Common myeloid progenitor, CD34-positive (primary cell): ENCODE measurements at regions not wholly inside any gene's neighbourhood (a gene's known extent, or its start where the extent isn't known, plus 50 kb on each side); places are given as distances from the start of the nearest gene placed in this dataset.
A peak's percentile ranks its signal among the peaks of the same experiment; 100 is the strongest.

Experiments
- CTCF ChIA-PET: fragments of 350-600 bp; sonication (Branson Sonifier 250); formaldehyde crosslinking; loops from one replicate; lab custom pipeline; 2021; ENCODE audit warnings: antibody characterized with exemption; lab: Charles Lee
- POLR2A ChIA-PET: fragments of 350-600 bp; sonication (Branson Sonifier 250); formaldehyde crosslinking; loops from one replicate; lab custom pipeline; 2021; ENCODE audit warnings: antibody characterized with exemption; lab: Charles Lee
- DNase-seq, 3 donors: peaks; one replicate each; pipeline versions ENCODE4 v3.0.0 to v3.0.0-alpha.2; 2013
- H3K27ac ChIP-seq, 2 experiments: 1 replicate in 1 of 2; 2 replicates in 1 of 2; pipeline ENCODE4 v1.7.0; 2013; ENCODE audit warnings: inconsistent platforms in 2 of 2, low read length in 2 of 2, mild to moderate bottlenecking in 2 of 2, low read depth in 1 of 2, moderate library complexity in 1 of 2; ENCODE audit not compliant: severe bottlenecking in 2 of 2, insufficient read depth in 1 of 2, poor library complexity in 1 of 2
- H3K27me3 ChIP-seq, 5 experiments: replicated peaks in 2 of 5; 1 replicate in 3 of 5; 2 replicates in 2 of 5; pipeline versions ENCODE4 v1.6.1 to v1.7.0; 2013; ENCODE audit warnings: low read length in 4 of 5, mild to moderate bottlenecking in 2 of 5, moderate library complexity in 2 of 5, inconsistent platforms in 1 of 5; ENCODE audit not compliant: insufficient read depth in 5 of 5, control insufficient read depth in 4 of 5
- H3K36me3 ChIP-seq, 4 experiments: 1 replicate in 2 of 4; 2 replicates in 2 of 4; pipeline versions ENCODE4 v1.6.1 to v1.7.0; 2013; ENCODE audit warnings: low read length in 3 of 4, control low read depth in 1 of 4, mild to moderate bottlenecking in 1 of 4; ENCODE audit not compliant: control insufficient read depth in 4 of 4, insufficient read depth in 4 of 4
- H3K4me1 ChIP-seq, 4 experiments: 1 replicate in 3 of 4; 2 replicates in 1 of 4; pipeline versions ENCODE4 v1.6.1 to v1.7.1; 2013; ENCODE audit warnings: low read length in 3 of 4, mild to moderate bottlenecking in 3 of 4, control low read depth in 1 of 4, inconsistent platforms in 1 of 4, moderate library complexity in 1 of 4; ENCODE audit not compliant: control insufficient read depth in 4 of 4, insufficient read depth in 4 of 4; ENCODE audit errors: control extremely low read depth in 1 of 4
- H3K4me3 ChIP-seq, 7 experiments: 1 replicate in 4 of 7; 2 replicates in 3 of 7; pipeline versions ENCODE4 v1.5.1 to v1.7.0; 2013; ENCODE audit warnings: mild to moderate bottlenecking in 7 of 7, low read length in 6 of 7, moderate library complexity in 6 of 7, inconsistent platforms in 2 of 7, low read depth in 2 of 7, control low read depth in 1 of 7; ENCODE audit not compliant: insufficient read depth in 4 of 7, control insufficient read depth in 1 of 7; ENCODE audit errors: extremely low read depth in 1 of 7
- H3K9me3 ChIP-seq, 5 experiments: 1 replicate in 4 of 5; 2 replicates in 1 of 5; pipeline versions ENCODE4 v1.6.1 to v1.7.1; 2013; ENCODE audit warnings: low read length in 4 of 5, mild to moderate bottlenecking in 2 of 5, inconsistent platforms in 1 of 5, low read depth in 1 of 5, moderate library complexity in 1 of 5; ENCODE audit not compliant: control insufficient read depth in 4 of 5, insufficient read depth in 2 of 5; ENCODE audit errors: control extremely low read depth in 1 of 5
- WGBS: methylation state at CpG from one replicate; pipeline ENCODE4 v1.1.5; 2013; ENCODE audit not compliant: insufficient coverage; 5-methylcytosine and 5-hydroxymethylcytosine counted together

DNA sequence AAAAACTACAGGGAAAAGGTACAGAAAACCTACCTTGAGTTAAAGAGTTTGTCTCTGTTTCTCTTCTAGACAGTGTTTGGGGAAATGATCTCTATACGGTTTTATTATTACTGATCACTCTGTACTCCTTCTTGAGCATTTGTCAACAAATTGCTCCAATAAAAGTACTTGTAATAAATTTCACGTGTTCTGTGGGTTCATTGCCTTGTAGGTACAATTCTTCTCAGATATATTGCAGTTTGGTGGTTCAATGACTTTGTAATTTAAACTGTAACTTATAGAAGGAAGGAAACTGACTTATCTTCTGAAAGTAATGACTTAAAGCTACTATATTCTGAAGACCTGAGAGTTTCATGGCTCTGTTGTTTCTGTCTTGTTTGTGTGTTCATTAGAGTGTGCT is 319.9 kb upstream of the PCSK5 start:
- WGBS: 33% methylated on average over 1 of the region's 2 CpGs
- no peaks in the 10 kb centered on the region for H3K27me3 ChIP-seq
- no peak overlapping the region for H3K27ac ChIP-seq
- POLR2A ChIA-PET: no interaction called here
- CTCF ChIA-PET: no interaction called here
- no peaks in the 10 kb centered on the region for H3K4me1 ChIP-seq
- no peak overlapping the region for H3K4me3 ChIP-seq
- H3K36me3 ChIP-seq: no peaks in the 10 kb centered on the region
- peaks cover 0 to 2% (median 0%) of the 10 kb centered on the region in 5 experiments for H3K9me3 ChIP-seq
- no peak for DNase-seq

DNA sequence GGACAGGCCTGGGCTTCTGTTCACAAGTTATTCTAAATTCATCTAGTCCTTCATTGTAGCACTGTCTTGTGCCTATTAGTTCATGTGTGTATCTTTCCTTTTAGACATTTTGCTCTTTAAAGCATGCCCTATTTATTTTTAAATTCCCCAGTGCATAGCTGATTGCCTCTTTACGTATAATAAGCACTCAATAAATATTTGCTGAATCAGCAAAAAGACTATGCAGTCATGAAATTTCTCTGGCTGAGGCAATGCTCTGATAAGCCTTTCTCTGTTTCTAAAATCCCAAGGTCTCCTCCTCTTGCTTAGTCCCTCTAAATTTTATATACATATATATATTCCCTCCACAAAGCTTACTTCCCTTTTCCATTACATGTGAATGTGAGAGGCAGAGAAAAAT is 315.9 kb upstream of the PCSK5 start:
- H3K27me3 ChIP-seq: no peaks in the 10 kb centered on the region
- no peak for DNase-seq
- 100% methylated on average over 1 of the region's 1 CpG for WGBS
- no peaks in the 10 kb centered on the region for H3K9me3 ChIP-seq
- no peaks in the 10 kb centered on the region for H3K4me1 ChIP-seq
- ChIA-PET POLR2A (no interaction called here), CTCF (interaction anchor here (0.9 kb wide), 1 partner anchor 303 kb away, joined by 3 read pairs; no protein-coding TSS in a partner anchor)
- H3K4me3 ChIP-seq: no peak overlapping the region
- H3K27ac ChIP-seq: no peak overlapping the region
- no peaks in the 10 kb centered on the region for H3K36me3 ChIP-seq

DNA sequence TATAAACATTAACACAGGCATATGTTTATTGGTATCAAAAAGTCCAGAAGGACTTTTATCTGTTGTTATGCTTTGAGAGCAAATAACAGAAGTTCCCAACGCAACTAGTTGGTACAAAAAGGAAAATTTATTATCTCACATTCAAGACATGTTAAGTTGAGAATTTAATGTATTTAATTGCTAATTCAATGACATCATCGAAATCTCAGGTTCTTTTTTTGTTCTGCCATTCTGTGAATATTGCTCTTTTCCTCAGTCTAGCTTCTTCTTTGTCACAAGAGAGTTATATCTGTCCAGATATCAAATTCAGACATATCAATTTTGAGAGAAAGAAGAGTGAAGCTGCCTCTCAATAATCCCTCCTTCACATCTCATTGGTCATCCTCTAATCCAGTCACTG is 307.6 kb upstream of the PCSK5 start:
- POLR2A ChIA-PET: no interaction called here
- H3K4me3 ChIP-seq: no peak overlapping the region
- no CpG with 5 or more reads among the region's 2 CpGs for WGBS
- no peak for DNase-seq
- no peaks in the 10 kb centered on the region for H3K36me3 ChIP-seq
- no peak overlapping the region for H3K27ac ChIP-seq
- no peaks in the 10 kb centered on the region for H3K9me3 ChIP-seq
- H3K4me1 ChIP-seq: no peaks in the 10 kb centered on the region
- peaks cover 0 to 3% (median 0%) of the 10 kb centered on the region in 5 experiments for H3K27me3 ChIP-seq
- CTCF ChIA-PET: no interaction called here

DNA sequence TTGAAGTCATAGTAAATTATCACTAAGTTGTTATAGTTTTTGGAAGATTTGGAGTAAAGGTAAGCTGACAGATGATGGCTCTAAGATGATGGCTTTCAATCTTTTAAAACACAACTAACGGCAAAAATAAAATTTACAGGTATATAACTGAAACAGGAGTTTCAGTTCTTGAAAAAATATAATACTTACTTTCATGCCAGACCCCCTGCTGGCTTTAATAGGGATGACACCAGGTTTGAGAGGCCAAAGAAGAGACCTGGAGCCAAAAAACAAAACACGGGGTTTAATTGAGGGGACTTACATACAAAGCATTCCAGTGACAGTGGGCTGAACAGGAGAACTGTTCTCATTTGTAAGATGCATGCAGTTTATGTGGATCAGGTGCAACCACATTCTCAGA is 301.7 kb upstream of the PCSK5 start:
- H3K27ac ChIP-seq: no peak overlapping the region
- no peaks in the 10 kb centered on the region for H3K36me3 ChIP-seq
- no peak overlapping the region for H3K4me3 ChIP-seq
- H3K9me3 ChIP-seq: no peaks in the 10 kb centered on the region
- 45% methylated on average over 1 of the region's 2 CpGs for WGBS
- H3K4me1 ChIP-seq: peaks cover 0 to 3% (median 0%) of the 10 kb centered on the region in 4 experiments
- POLR2A ChIA-PET: no interaction called here
- H3K27me3 ChIP-seq: peaks cover 0 to 3% (median 0%) of the 10 kb centered on the region in 5 experiments
- DNase-seq: peak in 1 of 3 donors; percentile 14
- CTCF ChIA-PET: interaction anchor here (0.7 to 0.9 kb wide), 2 partner anchors 323 to 710 kb away, joined by 3 read pairs; no protein-coding TSS in a partner anchor

DNA sequence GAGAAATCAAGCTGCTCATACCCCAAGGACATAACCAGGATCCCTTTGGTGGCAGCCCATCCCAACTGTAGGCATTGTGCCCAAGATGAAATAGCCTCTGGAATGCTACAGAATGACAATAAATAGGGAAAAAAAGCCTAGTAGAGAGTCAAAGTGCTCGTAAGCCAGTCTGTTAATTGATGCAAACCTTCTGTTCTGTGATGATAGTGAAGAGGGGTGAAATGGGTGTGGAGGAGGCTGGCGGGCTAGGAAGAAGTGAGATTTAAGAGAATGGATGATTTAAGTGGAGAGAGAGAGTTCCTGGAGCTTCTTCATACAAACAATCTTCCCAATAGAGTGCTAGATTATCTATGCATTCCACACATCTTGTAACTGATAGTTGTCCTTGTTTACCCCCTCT is 301.0 kb upstream of the PCSK5 start:
- ChIA-PET CTCF (no interaction called here), POLR2A (no interaction called here)
- no CpG with 5 or more reads among the region's 2 CpGs for WGBS

DNA sequence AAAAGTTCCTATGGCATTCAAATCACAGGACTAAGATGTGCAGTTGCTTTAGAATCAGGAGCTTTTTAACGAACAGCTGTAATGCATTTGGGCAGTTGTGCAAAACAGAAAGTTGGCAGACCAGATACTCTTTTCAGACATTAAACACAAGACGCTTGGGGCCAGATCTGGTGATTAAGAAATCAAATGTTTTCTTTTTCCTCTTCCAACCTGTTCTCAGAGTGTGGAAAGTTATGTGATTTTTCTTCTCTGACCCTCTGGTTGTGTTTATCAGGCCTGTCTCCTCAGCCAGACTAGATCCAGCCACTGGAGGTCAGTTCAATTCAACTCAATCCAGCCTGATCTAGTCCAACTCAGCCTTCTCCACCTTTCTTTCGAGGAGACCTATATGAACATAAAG is 298.5 kb upstream of the PCSK5 start:
- no peak overlapping the region for H3K27ac ChIP-seq
- H3K9me3 ChIP-seq: no peaks in the 10 kb centered on the region
- H3K4me3 ChIP-seq: no peak overlapping the region
- POLR2A ChIA-PET: no interaction called here
- no peaks in the 10 kb centered on the region for H3K27me3 ChIP-seq
- 90% methylated on average over 2 of the region's 3 CpGs for WGBS
- CTCF ChIA-PET: interaction anchor here (1.4 kb wide), 1 partner anchor 12 kb away, joined by 4 read pairs; no protein-coding TSS in a partner anchor
- H3K36me3 ChIP-seq: no peaks in the 10 kb centered on the region
- peaks cover 0 to 3% (median 0%) of the 10 kb centered on the region in 4 experiments for H3K4me1 ChIP-seq
- no peak for DNase-seq

More for the DNA sequence above, 301.0 kb upstream of the PCSK5 start:
- DNase-seq: no peak
- no peak overlapping the region for H3K4me3 ChIP-seq
- peaks cover 0 to 3% (median 0%) of the 10 kb centered on the region in 4 experiments for H3K4me1 ChIP-seq
- H3K36me3 ChIP-seq: no peaks in the 10 kb centered on the region
- no peak overlapping the region for H3K27ac ChIP-seq
- H3K27me3 ChIP-seq: peaks cover 0 to 3% (median 0%) of the 10 kb centered on the region in 5 experiments
- no peaks in the 10 kb centered on the region for H3K9me3 ChIP-seq

DNA sequence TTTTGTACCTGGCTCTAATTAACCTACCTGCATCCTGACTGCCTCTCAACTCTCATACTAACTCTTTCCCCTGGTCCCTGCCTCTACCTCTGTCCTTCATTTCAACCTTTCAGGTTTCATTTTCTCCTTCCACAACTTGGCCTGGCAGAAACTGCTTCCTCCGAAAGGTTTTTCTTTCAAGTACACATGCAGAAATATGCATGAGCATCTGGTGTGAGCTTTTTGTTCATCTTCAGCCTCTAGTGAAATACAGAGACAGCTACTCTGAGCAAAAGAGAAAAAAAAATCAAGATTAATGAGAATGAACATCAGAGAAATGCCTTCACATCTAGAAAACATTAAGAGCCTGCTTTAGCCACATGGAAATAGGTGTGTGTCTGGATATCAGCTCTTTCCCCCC is 297.9 kb upstream of the PCSK5 start:
- DNase-seq: no peak
- POLR2A ChIA-PET: no interaction called here
- CTCF ChIA-PET: interaction anchor here (1.4 kb wide), 1 partner anchor 12 kb away, joined by 4 read pairs; no protein-coding TSS in a partner anchor
- Histone ChIP-seq H3K9me3 (no peaks in the 10 kb centered on the region), H3K27me3 (no peaks in the 10 kb centered on the region), H3K4me1 (peaks cover 0 to 3% (median 0%) of the 10 kb centered on the region in 4 experiments), H3K27ac (no peak overlapping the region), H3K4me3 (no peak overlapping the region), H3K36me3 (no peaks in the 10 kb centered on the region)
- no CpG with 5 or more reads among the region's 1 CpG for WGBS
